NCI-H187 (cell line): ENCODE measurements at regions not wholly inside any gene's neighbourhood (a gene's known extent, or its start where the extent isn't known, plus 50 kb on each side); places are given as distances from the start of the nearest gene placed in this dataset.
"Not testable (repeated sequence)": the region's sequence is repeated elsewhere in the genome, so short reads cannot be mapped to it uniquely, and the experiment has no call there.

Source experiments
- DNase-seq, 2 experiments: peaks; one replicate each; lab custom pipeline; 2025; lab: John Stamatoyannopoulos, UW

DNA sequence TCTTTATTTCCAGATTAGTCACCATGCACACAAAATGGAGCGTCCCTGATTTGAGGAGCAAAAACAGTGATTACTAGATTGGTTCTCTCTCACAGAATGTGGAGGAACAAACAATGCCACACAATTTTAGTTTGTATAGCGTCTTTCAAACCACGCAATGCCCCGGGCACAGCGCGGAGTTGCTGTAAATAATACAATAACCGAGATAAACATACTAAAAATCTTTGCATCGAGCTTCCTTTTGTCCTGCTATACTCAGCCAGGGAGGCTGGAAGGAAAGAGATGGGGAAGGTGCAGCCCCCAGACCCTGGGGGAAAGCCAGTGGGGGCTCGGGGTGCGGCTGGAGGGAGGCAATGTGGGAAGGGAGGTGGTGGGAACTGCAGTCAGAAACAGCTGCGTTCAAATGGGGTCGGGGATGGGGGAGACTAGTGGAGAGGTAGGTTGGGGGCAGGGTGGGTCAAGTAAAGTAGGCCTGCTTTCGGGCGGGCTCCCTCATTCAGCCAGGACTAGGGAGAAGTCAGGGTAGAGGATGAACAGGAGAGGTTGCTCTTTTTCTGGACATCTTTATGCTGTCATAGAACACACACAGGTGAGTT is 366.3 kb downstream of the RPS6KC1 start:
- DNase-seq: no peak

DNA sequence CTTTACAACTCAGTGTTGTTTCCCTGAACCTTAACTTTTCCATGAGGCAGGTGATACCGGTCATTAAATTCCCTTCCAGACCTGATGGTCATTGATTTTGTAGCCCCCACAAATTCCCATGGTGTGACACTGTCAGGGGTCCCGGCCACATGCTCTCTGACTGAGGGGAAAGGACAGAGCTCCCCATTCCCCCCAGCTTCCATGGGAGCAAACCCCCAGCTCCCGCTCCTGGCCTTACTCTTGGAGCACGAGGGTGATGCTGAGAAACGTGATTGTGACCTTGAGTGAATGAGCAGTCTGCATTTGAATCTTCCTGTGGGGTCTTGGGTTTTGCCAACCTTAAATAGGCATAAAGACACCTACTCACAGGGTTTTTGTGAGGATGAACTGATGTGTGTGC is 366.8 kb downstream of the RPS6KC1 start:
- DNase-seq: no peak

DNA sequence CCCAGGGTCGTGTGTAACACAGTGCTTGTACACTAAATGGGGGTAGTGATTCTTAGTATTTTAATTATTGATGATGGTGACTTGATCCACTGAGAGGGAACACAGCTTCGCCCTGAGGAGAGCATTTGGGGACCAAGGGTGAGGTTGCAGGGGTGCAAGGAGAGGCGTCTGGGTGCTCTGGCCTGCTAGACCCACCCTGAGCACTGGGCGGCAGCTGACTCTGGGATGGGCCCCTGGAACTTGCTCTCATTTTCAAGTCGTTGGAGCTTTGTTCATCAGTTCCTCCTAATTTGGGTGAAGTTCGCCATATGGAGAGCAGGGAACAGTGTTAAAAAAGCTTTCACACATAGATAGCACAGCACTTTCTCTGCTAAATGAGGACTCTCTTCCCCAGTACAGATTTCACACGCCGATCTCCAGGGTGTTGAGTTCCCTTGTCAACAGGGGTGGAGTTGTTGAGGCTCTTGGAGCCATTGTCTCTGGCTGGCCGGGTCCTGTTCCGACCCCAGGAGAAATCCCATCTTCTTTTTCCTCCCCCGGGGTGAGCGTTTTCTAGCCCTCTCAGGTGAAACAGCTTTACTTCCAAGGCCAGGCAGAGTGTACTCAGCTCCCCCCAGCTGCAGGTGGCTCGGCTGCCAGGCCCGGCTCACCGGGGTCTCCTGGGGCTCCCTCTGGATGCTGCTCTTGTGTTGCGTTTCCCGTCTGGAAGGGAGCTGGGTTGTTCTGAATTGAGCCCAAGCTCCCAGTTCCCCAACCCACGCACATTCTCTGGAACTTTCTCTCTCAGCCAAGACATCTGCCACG is 367.4 kb downstream of the RPS6KC1 start:
- no peak for DNase-seq

DNA sequence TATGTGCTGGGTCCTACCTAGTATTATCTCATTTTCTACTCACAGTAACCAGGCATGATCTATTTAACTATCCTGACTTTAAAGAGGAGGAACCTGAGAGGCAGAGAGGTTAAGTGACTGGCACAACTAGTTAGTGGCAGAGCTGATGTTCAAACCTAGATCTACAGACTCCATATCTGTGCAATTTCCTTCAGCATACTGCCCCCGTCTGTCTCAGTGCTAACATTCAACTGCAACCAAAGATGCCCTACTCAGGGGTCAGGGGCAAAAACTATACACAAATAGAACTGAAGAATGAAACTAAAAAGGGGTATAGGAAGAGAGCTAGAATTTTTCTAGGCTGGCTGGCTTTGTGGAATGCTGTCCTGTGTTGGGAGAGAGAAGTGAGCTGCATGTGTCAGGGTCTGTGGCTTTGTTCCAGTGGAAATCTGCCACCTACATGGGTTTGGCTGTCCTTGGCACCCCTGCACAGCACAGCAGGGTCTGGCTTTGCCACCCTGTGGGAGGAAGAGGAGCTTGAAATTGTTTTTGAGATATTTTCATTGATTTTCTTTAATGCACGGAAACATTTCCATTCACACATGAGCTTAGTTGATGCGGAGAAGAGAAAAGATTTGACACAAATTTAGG is 368.5 kb downstream of the RPS6KC1 start:
- DNase-seq: no peak

DNA sequence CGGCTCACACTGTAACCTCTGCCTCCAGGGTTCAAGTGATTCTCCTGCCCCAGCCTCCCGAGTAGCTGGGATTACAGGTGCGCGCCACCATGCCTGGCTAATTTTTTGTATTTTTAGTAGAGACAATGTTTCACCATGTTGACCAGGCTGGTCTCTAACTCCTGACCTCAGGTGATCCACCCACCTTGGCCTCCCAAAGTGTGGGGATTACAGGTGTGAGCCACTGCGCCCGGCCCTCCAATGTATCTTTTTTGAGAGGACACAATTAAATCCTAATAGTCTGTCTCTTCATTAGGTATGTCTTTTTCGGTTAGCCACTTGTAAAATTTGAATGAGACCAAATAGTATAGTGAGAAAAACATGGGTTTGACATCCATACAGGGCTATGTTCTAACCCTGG is 370.1 kb downstream of the RPS6KC1 start:
- DNase-seq: not testable (repeated sequence)

DNA sequence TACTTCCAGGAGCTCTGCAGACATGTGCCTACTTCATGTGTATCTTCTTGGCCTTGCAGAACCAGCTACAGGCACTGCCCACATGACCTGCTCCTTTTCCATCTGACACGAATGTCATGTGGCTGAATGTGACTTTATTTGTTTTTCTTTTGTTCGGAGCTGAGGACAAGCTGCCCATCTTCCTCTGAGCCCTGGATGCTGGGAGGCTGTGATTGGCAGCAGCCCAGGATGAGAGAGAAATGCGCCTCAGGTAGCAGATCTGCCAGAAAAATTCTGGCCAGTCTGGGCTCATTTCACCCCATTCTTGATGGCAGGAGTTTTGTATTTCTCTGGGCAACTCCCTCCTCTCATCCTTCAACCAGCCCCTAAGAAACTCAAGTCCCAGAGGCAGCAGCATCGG is 372.0 kb downstream of the RPS6KC1 start:
- DNase-seq: no peak

DNA sequence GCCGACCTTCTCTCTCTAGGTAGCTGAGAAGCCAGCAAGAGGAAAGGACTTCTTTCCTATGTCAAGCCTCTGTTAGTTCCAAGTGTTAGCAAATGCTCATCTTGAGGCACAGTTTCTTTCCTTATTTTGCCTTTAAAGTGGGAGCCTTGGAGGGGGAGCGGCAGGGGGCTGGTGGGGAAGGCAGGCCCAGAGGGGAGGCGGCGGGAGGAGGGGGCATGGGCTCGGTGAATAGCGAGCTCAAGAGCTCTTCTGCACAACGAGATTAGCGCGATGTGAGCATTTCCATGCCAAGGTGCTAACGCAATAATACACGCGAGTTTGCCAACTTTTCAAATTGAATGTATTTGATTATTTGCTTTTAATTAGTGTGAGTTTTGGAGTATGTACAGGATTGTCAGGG is 372.6 kb downstream of the RPS6KC1 start:
- no peak for DNase-seq

DNA sequence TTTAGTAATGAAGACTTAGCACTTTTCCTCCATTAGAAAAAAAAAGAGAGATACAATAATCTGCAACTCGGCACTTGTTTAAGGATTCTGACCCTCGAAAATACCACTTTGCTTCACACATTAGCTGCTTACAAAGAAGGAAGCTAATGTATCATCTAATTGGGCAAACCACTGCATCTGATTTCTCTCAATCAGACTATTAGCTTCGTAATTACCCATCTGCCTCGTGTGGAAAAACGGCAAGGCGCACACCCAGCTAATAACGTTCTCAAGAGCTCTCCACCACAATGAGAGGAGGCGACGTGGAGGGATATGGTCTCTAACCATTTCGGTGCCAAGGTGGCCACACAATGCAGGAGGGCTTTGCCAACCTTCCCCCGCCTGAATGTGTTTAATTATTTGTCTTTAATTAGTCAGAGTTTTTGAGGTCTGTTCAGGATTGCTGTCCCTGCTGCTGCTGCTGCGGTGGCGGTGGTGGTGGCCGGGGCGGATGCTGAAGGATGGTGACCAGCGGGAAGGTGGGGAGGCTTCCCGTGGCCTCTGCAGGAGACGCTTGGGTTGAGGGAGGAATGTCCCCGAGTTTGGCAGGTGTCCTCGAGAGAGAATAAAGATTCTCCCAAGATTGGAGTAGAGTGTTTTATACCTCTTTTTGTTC is 374.5 kb downstream of the RPS6KC1 start:
- DNase-seq: no peak

DNA sequence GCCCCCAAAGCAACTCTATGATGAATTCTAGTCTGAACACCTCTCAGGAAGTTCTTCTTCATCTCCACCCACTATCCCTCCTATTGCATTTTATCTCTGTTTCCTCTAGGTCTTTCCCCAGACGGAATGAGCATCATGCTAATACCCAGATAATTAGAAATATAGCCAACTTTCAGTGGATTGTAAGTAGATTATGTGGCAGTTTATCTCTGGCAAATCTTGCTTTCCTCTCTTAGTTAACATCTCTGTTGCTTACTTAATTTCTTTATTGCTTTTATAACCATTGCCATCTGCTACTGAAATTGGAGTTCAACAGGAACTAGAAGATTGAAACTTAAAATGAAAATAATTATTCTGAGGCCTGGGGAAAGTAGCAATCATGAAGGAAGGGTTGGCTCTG is 378.6 kb downstream of the RPS6KC1 start:
- DNase-seq: no peak

DNA sequence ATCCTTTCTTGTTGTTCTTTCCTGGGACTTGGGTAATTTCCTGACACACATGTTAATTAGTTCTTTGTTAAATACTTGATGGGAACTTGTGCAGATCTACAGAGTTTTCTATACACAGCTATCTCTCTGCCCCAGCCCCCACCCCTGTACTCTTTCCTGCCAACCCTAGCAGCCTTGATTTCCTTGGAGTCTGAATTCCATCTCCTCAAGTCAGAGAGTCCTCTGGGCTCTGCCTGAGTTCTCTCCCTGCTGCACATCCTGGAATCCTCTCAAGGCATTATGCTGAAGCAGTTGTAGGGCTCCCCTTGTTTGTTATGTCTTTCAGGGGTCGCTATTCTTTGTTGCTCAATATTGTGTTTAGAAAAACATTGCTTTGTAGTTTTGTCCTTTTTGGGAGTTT is 384.7 kb downstream of the RPS6KC1 start:
- no peak for DNase-seq

DNA sequence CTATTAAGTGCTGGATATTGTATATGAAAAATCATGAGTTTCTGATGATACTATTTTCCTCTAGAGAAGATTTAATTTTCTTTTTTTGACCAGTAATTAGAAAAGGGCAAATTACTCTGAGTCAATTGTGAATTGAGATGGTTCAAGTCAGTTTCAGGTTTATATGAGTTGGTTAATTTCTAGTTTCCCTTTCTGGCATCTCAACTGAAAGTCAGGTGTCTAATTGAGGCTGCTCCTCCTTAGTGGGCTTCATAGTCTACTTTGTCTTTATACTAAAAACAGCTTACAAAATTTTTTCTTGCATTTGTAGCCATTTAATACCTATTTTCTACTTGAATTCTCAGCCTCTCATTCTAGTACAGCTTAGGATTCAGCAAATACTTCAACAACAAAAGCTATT is 387.3 kb downstream of the RPS6KC1 start:
- DNase-seq: no peak

DNA sequence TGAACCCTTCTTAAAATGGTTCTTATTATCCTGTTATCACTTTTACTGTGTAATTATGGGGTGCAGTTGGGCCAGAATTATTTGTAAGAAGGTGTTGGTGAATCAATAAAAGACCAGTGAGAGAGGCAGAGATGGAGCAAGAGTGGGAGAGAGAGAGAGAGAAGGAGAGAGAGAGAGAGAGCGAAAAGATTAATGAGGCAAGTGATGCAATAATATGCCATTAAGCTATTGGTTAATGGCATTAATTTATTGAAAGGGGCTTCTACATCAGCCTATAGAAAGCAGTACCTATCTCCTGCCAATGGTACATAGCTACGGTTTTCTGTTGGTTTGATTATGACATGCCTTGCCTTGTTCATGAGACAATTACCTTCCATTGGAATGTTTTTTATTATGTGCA is 388.7 kb downstream of the RPS6KC1 start:
- no peak for DNase-seq

DNA sequence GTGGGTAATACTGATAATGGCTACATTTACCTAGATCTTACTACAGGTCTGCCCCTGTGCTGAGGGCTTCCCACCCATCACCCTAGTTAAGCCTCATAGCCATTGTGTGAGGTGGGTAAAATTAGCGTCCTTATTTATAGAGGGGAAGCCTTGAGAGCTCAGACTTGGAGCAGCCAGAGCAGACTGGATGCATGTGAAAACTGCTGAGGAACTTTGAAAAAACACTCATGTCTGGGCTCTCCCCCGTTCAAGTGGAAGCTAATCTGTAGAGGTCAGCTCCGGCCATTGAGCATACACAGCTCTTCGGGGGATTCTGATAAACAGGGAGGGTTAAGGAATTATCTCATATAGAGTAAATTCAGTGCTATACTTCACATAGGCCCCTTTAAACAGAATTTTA is 389.7 kb downstream of the RPS6KC1 start:
- no peak for DNase-seq

DNA sequence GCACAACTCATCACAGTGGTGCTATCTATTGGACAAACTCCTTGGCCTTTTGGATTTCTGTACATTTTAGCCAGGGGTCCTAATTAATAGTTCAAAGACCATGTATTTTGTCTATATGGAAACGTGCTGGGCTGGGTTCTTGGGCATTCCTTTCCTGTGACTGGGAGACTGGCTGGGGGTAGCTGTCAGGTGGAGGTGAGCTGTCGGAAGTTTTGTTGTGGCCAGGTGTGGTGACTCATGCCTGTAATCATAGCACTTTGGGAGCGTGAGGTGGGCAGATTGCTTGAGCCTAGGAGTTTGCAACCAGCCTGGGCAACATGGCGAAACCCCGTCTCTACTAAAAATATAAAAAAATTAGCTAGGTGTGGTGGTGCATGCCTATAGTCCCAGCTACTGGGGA is 392.4 kb downstream of the RPS6KC1 start:
- DNase-seq: no peak

DNA sequence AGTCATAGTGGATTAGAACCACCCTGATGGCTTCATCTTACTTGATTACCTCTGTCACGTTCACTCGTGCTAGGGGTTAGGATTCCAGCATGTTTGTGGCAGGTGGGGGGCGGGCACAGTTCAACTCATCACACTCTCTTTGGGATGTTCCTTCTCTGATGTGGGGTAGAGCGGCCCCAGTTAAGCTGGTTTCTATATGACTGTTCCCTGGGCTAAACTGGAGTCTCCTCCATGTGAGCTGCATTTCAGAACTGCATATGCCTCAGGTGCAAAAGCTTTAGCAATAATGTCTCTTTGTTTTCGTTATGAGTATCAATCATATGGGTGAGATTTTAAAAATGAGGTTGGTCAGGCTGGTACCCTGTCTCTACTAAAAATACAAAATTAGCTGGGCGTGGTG is 393.2 kb downstream of the RPS6KC1 start:
- DNase-seq: no peak

DNA sequence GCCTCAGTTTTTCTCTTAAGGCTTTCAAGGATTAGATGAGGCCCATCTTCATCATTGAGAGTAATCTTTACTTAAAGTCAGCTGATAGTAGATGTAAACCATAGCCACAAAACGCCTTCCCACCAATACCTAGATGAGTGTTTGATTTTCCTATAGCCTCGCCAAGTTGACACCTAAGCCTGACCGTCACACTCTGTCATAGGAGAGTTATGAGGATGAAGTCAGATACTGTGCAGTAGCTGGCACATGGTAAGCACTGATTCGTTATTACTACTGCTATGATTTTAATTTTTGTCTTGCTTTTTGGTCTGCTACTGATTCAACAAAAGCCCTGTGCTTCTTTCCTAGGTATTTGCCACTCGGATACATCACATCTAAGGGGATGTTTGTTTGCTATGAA is 395.5 kb downstream of the RPS6KC1 start:
- DNase-seq: no peak

DNA sequence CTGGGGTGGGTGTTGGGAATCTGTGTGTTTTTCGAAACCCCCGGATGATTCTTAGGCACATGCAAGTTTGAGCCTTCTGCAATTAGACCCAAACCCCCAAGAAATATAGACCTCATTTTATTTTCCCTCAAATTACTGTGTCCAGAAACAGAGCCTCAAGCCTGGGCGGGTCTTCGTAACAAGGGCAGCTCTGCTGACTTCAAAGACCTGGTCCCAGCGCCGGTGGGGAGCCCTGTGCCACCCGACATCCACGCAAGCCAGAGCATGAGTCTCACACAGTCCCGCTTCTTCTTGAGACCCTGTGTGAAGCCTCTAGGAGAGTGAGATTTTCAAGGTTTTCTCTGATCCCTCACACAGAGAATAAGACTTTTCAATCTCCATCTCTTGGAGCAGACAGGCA is 397.3 kb downstream of the RPS6KC1 start:
- no peak for DNase-seq

DNA sequence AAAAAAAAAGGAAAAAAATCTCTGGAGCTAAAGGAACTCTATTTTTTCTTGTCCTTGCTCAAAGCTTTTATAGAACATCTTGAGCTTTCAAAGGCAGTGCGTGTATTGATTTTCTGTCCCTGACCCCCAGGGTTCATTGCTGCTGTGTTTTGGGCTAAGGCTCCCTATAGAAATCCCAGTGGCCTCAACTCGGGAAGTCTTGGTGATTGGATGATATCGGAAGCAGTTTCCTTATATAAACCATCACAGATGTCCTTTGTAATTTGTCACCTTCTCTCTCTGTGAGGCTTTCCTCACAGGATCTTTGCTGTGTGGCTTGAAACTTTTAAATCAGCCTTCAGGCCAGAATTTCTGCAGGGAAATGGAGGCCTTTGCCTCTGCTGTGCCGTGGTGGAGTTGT is 397.7 kb downstream of the RPS6KC1 start:
- DNase-seq: no peak

DNA sequence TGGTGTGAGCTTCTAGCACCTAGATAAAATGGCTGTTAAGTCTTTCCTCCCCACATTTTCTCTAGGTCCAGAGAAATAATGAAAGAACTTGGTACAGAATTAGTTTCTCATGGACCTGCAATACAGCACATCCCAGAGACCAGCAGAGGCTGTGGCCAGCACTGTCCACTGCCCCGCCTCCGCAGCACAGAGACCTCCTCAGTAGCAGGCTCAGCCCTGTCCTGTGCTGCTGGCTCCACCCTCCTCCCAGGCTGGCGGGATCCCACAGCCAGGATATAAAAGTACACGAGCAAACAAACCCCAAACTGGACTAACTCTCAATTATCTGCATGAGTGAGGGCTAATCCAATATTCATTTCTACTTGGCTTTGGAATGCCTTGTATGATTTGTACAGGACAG is 401.5 kb downstream of the RPS6KC1 start:
- no peak for DNase-seq

DNA sequence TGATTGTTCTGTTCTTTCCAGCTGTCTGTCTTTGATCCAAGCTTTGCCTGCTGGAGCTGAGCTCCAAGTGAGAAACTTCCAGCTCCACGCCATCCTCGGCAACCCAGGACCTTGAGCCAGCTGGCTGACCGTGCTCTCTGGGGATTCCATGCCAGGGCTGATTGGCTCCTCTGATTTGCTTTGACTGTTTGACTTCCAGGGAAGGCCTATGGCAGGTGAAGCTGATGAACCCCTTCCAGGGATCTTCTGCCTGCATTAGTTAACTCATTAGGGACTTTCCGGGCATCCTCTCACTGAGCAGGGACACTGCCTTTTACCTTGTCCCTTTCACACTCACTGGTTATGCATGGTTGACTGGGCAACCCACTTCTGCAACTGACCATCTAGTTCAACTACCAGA is 406.1 kb downstream of the RPS6KC1 start:
- no peak for DNase-seq

DNA sequence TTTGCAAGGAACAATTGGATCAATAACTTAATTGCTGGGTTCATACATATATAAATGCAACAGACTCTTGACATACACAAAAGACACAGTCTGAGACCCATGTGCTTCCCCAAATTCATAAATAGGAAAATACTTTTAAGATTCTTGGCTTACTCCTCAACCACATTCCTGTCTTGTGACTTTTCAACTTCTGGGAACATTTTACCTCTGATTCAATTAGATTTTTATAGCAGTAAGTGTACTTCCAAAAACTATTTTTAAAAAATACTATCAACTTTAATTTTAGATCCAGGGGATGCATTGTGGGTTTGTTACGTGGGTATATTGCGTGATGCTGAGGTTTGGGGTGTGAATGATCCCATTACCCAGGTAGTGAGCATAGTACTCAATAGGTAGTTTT is 406.7 kb downstream of the RPS6KC1 start:
- no peak for DNase-seq

DNA sequence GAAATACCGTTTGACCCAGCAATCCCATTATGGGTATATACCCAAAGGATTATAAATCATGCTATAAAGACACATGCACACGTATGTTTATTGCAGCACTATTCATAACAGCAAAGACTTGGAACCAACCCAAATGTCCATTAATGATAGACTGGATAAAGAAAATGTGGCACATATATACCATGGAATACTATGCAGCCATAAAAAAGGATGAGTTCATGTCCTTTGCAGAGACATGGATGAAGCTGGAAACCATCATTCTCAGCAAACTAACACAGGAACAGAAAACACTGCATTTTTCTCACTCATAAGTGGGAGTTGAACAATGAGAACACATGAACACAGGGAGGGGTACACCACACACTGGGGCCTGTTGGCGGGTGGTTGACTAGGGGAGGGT is 411.3 kb downstream of the RPS6KC1 start:
- DNase-seq: not testable (repeated sequence)
